Body of pancreas (tissue), 4 donors: ENCODE measurements at regions not wholly inside any gene's neighbourhood (a gene's known extent, or its start where the extent isn't known, plus 50 kb on each side); places are given as distances from the start of the nearest gene placed in this dataset.

Source experiments
- POLR2A ChIP-seq, 3 donors: fragments of 450-650 bp; IDR thresholded peaks; one replicate each; pipeline ENCODE4 v1.6.1; 2016; ENCODE audit warnings: antibody characterized with exemption in 3 of 3, mild to moderate bottlenecking in 2 of 3
- TF ChIP-seq, protein P1 (sequence below), 7 experiments: fragments of 450-650 bp in 4 of 7; fragments of 200-600 bp in 3 of 7; sonication (generic) in 3 of 7; IDR thresholded peaks; one replicate each; pipeline ENCODE4 v1.5.1; 2016 to 2019; ENCODE audit warnings: antibody characterized with exemption in 7 of 7

- TF ChIP-seq, protein P1, sequence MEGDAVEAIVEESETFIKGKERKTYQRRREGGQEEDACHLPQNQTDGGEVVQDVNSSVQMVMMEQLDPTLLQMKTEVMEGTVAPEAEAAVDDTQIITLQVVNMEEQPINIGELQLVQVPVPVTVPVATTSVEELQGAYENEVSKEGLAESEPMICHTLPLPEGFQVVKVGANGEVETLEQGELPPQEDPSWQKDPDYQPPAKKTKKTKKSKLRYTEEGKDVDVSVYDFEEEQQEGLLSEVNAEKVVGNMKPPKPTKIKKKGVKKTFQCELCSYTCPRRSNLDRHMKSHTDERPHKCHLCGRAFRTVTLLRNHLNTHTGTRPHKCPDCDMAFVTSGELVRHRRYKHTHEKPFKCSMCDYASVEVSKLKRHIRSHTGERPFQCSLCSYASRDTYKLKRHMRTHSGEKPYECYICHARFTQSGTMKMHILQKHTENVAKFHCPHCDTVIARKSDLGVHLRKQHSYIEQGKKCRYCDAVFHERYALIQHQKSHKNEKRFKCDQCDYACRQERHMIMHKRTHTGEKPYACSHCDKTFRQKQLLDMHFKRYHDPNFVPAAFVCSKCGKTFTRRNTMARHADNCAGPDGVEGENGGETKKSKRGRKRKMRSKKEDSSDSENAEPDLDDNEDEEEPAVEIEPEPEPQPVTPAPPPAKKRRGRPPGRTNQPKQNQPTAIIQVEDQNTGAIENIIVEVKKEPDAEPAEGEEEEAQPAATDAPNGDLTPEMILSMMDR (IDR thresholded peaks at IDR 0.05): no peak
- TF ChIP-seq POLR2A (IDR thresholded peaks at IDR 0.05): no peak
Observed at GRCh38 chr1:69388044-69388443, 179.7 kb upstream of the LRRC7 start.
